Right lobe of liver (tissue), 6 donors: ENCODE measurements at regions not wholly inside any gene's neighbourhood (a gene's known extent, or its start where the extent isn't known, plus 50 kb on each side); places are given as distances from the start of the nearest gene placed in this dataset.

Experiments
- ATAC-seq, 4 donors: fragments of 200-7000 bp; cut with Tn5 transposase; one replicate each; pipeline ENCODE4 v1.9.1; 2020; ENCODE audit warnings: mild to moderate bottlenecking in 4 of 4, moderate library complexity in 4 of 4
- DNase-seq, 3 donors: peaks; one replicate each; pipeline ENCODE4 v3.0.0-alpha.2; 2020
- H3K27ac ChIP-seq, 3 donors: fragments of 200-600 bp; one replicate each; pipeline ENCODE4 v1.8.0; 2022
- H3K27me3 ChIP-seq, 2 donors: fragments of 200-600 bp; one replicate each; pipeline ENCODE4 v1.8.0; 2022
- H3K36me3 ChIP-seq, 4 donors: fragments of 200-600 bp; sonication (generic) in 1 of 4; one replicate each; pipeline versions ENCODE4 v1.5.1 to v1.8.0; 2017 to 2022; ENCODE audit warnings: control low read depth in 1 of 4
- H3K4me1 ChIP-seq, 4 donors: fragments of 200-600 bp; sonication (generic) in 1 of 4; one replicate each; pipeline versions ENCODE4 v1.5.1 to v1.8.0; 2017 to 2022; ENCODE audit warnings: control low read depth in 1 of 4
- H3K4me3 ChIP-seq, 3 donors: fragments of 200-600 bp; one replicate each; pipeline ENCODE4 v1.8.0; 2022
- H3K9me3 ChIP-seq, 4 donors: fragments of 200-600 bp; sonication (generic) in 1 of 4; one replicate each; pipeline versions ENCODE4 v1.5.1 to v1.8.0; 2017 to 2022; ENCODE audit warnings: control low read depth in 1 of 4
- POLR2A ChIP-seq: fragments of 450-650 bp; IDR thresholded peaks from one replicate; pipeline ENCODE4 v1.6.1; 2017; ENCODE audit warnings: antibody characterized with exemption, mild to moderate bottlenecking
- WGBS: methylation state at CpG from one replicate; pipeline ENCODE4 v1.1.6; 2018; ENCODE audit warnings: low coverage, low lambda C conversion rate; ENCODE audit not compliant: insufficient coverage; ENCODE audit errors: missing lambda C conversion rate; 5-methylcytosine and 5-hydroxymethylcytosine counted together
- intact Hi-C, 2 donors: fragments of 100-400 bp; cut with DNase I; formaldehyde crosslinking; loops; one replicate each; pipeline versions ENCODE4 v1.11.2 to v1.14.1; 2022
- TF ChIP-seq, protein P1 (sequence below), 4 donors: fragments of 200-600 bp in 3 of 4; fragments of 450-650 bp in 1 of 4; IDR thresholded peaks; one replicate each; pipeline versions ENCODE4 v1.5.1 to v1.8.0; 2016 to 2022; ENCODE audit warnings: antibody characterized with exemption in 4 of 4, mild to moderate bottlenecking in 2 of 4
- donor health status: DM: no; HTN: yes; CAD: no.
- donor health status: DM: no; HTN: no; CAD: no.
- donor health status: DM: no; HTN: no; CAD: no.
- donor health status: DM: no; HTN: yes; CAD: no.
- donor health status: DM: no; HTN: yes; CAD: no.

DNA sequence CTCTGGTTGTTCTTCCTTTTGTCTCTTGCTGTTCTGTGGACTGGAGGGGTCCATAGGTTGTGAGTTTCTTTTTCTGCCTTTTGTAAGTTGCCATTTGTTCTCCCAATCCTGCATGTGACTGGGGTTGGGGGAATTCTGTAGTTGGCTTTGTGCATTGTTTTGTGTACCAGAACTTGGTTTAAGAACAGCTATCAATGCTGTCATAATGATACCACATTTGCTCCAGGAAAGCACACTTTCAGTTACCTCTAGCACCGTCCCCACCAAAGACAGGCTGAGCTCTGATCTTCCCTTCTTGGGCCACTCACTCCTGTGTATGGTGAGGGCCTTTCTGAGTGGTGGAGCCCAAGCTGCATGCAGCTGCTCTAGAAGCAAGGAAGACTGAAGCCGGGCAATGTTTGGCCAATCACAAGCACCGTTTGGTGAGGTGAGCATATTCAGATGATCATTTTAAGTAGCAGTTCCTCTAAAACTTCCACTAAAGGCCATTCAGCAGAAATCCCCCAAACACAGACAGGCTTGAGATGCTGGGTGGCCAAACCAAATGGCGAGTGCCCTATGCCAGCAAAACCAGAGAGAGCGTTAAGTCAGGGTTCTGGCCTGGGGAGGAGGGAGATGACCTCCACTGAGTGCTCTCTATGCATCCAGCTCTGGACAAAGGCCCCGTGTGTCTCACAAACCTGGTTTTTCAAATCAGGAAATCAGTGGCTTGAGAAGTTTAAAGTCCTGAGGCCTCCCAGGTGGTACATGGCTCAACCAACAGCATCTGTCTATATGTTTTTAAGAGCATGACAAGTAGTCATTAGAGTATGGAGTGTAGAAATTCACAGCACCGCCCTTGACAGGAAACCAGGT lies 120.7 kb upstream of the SPATA13 start:
- H3K36me3 ChIP-seq: no peaks in the 10 kb centered on the region
- no peak overlapping the region for H3K4me3 ChIP-seq
- DNase-seq (no peak), ATAC-seq (no peak)
- H3K27ac ChIP-seq: no peak overlapping the region
- no peaks in the 10 kb centered on the region for H3K9me3 ChIP-seq
- WGBS: 80% methylated on average over 5 of the region's 7 CpGs
- no peaks in the 10 kb centered on the region for H3K27me3 ChIP-seq
- no peaks in the 10 kb centered on the region for H3K4me1 ChIP-seq
- TF ChIP-seq POLR2A: no peak
- TF ChIP-seq, protein P1, sequence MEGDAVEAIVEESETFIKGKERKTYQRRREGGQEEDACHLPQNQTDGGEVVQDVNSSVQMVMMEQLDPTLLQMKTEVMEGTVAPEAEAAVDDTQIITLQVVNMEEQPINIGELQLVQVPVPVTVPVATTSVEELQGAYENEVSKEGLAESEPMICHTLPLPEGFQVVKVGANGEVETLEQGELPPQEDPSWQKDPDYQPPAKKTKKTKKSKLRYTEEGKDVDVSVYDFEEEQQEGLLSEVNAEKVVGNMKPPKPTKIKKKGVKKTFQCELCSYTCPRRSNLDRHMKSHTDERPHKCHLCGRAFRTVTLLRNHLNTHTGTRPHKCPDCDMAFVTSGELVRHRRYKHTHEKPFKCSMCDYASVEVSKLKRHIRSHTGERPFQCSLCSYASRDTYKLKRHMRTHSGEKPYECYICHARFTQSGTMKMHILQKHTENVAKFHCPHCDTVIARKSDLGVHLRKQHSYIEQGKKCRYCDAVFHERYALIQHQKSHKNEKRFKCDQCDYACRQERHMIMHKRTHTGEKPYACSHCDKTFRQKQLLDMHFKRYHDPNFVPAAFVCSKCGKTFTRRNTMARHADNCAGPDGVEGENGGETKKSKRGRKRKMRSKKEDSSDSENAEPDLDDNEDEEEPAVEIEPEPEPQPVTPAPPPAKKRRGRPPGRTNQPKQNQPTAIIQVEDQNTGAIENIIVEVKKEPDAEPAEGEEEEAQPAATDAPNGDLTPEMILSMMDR (IDR thresholded peaks at IDR 0.05): no peak
- intact Hi-C loops: no loop called here

DNA sequence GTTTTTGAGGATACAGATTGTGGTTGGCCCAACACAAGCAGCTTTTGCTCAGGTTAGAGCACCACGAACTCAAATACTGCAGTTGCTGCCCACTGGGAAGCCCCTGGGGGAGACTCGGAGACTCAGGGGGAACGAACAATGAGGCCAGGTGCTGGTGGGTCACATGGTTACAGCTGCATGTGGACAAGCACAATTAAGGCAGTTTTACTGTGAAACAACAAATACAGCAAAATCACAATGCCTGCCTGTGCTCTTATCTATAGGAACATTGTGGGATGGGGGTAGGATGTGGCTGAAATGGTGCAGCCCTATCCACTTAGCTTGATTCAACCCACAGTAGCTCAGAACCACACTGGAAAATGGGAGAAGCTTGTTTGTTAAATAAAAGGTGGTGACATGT lies 119.7 kb upstream of the SPATA13 start:
- H3K4me1 ChIP-seq: no peaks in the 10 kb centered on the region
- ATAC-seq (no peak), DNase-seq (no peak)
- no peak overlapping the region for H3K4me3 ChIP-seq
- intact Hi-C loops: no loop called here
- WGBS: 100% methylated on average over 1 of the region's 3 CpGs
- no peaks in the 10 kb centered on the region for H3K36me3 ChIP-seq
- TF ChIP-seq POLR2A: no peak
- TF ChIP-seq, protein P1 (IDR thresholded peaks at IDR 0.05): no peak
- no peaks in the 10 kb centered on the region for H3K27me3 ChIP-seq
- H3K27ac ChIP-seq: no peak overlapping the region
- no peaks in the 10 kb centered on the region for H3K9me3 ChIP-seq

- no peaks in the 10 kb centered on the region for H3K36me3 ChIP-seq
- no peak for TF ChIP-seq POLR2A
- TF ChIP-seq, protein P1 (IDR thresholded peaks at IDR 0.05): no peak
- no peak overlapping the region for H3K27ac ChIP-seq
- H3K9me3 ChIP-seq: no peaks in the 10 kb centered on the region
- no peaks in the 10 kb centered on the region for H3K4me1 ChIP-seq
- H3K27me3 ChIP-seq: no peaks in the 10 kb centered on the region
- H3K4me3 ChIP-seq: no peak overlapping the region
- ATAC-seq (no peak), DNase-seq (no peak)
- intact Hi-C loops: no loop called here
- WGBS: 48% methylated on average over 10 of the region's 13 CpGs
Measured at GRCh38 chr13:24041651-24042225, 118.8 kb upstream of the SPATA13 start.

- Histone ChIP-seq H3K27me3 (no peaks in the 10 kb centered on the region), H3K36me3 (no peaks in the 10 kb centered on the region), H3K27ac (no peak overlapping the region), H3K9me3 (no peaks in the 10 kb centered on the region), H3K4me3 (no peak overlapping the region), H3K4me1 (no peaks in the 10 kb centered on the region)
- 37% methylated on average over 8 of the region's 17 CpGs for WGBS
- intact Hi-C loops: no loop called here
- no peak for DNase-seq
- no peak for TF ChIP-seq POLR2A
- TF ChIP-seq, protein P1 (IDR thresholded peaks at IDR 0.05): no peak
- ATAC-seq: no peak
Measured at GRCh38 chr13:24042710-24043440, 117.6 kb upstream of the SPATA13 start.
